ENCODE measurements at regions not wholly inside any gene's neighbourhood (a gene's known extent, or its start where the extent isn't known, plus 50 kb on each side); places are given as distances from the start of the nearest gene placed in this dataset.

DNA sequence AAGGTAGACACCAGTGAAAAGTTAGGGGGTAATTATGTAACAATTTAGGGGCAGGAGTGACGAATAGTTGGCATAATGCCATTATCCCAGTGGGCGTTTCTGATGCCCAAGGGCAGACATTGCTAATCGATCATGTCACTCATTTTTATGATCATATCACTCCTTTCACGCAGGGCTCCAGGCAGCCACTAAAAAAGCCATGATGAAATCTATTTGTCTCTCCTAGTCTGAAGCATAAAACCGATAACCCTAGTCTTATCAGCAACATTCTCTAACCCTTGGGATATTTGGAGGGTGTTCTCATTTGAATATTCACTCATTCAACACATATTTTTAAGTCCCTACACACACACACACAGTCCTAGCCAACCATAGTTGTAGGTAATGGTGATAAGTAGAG is 114.9 kb downstream of the NMUR2 start:
- TF ChIP-seq GATA2 (IDR thresholded peaks at IDR 0.05; ENCODE audit: low read depth, low read length) (no peak), GATA3 (IDR thresholded peaks at IDR 0.05; ENCODE audit: low read depth, low read length) (no peak)

Measured in SH-SY5Y (cell line).